ENCODE measurements at regions not wholly inside any gene's neighbourhood (a gene's known extent, or its start where the extent isn't known, plus 50 kb on each side); places are given as distances from the start of the nearest gene placed in this dataset.

DNA sequence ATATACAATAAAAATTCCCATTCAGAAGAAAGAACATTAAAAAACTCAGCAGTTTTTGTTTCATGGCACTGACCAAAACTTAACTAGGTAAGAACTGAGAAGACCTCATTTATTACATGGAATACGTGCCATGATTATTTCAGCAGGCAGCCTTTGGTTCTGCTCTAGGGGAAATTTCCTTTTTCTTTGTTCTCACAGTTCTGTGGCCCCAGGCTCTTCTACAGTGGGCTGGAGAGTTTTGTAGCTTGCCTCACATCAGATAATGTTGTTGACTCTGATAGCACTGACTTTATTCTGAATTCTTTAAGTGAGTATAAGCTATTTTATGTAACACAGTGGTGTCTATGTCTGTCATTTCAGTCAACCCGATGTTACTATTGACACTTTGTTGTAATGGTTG is 844.3 kb downstream of the TBC1D32 start:
- intact Hi-C loops (cut with micrococcal nuclease; ENCODE audit: unreplicated experiment) (no loop called here), in situ Hi-C loops (cut with HindIII; ENCODE audit: extremely low pct_ligation_motif_present, low pct_unique_long_range_greater_than_20kb) (no loop called here)
- BruUV-seq (replicated peaks) = no TSS peak
- no peak for TF ChIP-seq RCOR2 (CRISPR knock-in tag; IDR thresholded peaks at IDR 0.05)
- no peak for TF ChIP-seq ARNTL (CRISPR knock-in tag; IDR thresholded peaks at IDR 0.05)
- TF ChIP-seq GLI4 (CRISPR knock-in tag; IDR thresholded peaks at IDR 0.05; ENCODE audit: borderline replicate concordance) = no peak
- no peak for TF ChIP-seq KLF6 (CRISPR knock-in tag; IDR thresholded peaks at IDR 0.05)
- no peak for TF ChIP-seq ZNF879 (CRISPR knock-in tag; IDR thresholded peaks at IDR 0.05)
- TF ChIP-seq ZBTB21 (CRISPR knock-in tag; IDR thresholded peaks at IDR 0.05) = no peak
- no peak for TF ChIP-seq SMARCC2 (IDR thresholded peaks at IDR 0.05)
- TF ChIP-seq RORA (CRISPR knock-in tag; IDR thresholded peaks at IDR 0.05) = no peak
- TF ChIP-seq, protein P1, sequence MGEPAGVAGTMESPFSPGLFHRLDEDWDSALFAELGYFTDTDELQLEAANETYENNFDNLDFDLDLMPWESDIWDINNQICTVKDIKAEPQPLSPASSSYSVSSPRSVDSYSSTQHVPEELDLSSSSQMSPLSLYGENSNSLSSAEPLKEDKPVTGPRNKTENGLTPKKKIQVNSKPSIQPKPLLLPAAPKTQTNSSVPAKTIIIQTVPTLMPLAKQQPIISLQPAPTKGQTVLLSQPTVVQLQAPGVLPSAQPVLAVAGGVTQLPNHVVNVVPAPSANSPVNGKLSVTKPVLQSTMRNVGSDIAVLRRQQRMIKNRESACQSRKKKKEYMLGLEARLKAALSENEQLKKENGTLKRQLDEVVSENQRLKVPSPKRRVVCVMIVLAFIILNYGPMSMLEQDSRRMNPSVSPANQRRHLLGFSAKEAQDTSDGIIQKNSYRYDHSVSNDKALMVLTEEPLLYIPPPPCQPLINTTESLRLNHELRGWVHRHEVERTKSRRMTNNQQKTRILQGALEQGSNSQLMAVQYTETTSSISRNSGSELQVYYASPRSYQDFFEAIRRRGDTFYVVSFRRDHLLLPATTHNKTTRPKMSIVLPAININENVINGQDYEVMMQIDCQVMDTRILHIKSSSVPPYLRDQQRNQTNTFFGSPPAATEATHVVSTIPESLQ (CRISPR knock-in tag; conservative IDR thresholded peaks at IDR 0.05) = no peak
- TF ChIP-seq, protein P2, sequence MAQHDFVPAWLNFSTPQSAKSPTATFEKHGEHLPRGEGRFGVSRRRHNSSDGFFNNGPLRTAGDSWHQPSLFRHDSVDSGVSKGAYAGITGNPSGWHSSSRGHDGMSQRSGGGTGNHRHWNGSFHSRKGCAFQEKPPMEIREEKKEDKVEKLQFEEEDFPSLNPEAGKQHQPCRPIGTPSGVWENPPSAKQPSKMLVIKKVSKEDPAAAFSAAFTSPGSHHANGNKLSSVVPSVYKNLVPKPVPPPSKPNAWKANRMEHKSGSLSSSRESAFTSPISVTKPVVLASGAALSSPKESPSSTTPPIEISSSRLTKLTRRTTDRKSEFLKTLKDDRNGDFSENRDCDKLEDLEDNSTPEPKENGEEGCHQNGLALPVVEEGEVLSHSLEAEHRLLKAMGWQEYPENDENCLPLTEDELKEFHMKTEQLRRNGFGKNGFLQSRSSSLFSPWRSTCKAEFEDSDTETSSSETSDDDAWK (CRISPR knock-in tag; IDR thresholded peaks at IDR 0.05) = no peak
- TF ChIP-seq HOXD1 (CRISPR knock-in tag; IDR thresholded peaks at IDR 0.05) = no peak
- TF ChIP-seq ZNF549 (CRISPR knock-in tag; IDR thresholded peaks at IDR 0.05) = no peak
- TF ChIP-seq, protein P3, sequence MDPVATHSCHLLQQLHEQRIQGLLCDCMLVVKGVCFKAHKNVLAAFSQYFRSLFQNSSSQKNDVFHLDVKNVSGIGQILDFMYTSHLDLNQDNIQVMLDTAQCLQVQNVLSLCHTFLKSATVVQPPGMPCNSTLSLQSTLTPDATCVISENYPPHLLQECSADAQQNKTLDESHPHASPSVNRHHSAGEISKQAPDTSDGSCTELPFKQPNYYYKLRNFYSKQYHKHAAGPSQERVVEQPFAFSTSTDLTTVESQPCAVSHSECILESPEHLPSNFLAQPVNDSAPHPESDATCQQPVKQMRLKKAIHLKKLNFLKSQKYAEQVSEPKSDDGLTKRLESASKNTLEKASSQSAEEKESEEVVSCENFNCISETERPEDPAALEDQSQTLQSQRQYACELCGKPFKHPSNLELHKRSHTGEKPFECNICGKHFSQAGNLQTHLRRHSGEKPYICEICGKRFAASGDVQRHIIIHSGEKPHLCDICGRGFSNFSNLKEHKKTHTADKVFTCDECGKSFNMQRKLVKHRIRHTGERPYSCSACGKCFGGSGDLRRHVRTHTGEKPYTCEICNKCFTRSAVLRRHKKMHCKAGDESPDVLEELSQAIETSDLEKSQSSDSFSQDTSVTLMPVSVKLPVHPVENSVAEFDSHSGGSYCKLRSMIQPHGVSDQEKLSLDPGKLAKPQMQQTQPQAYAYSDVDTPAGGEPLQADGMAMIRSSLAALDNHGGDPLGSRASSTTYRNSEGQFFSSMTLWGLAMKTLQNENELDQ (CRISPR knock-in tag; IDR thresholded peaks at IDR 0.05; ENCODE audit: borderline replicate concordance) = no peak
- no peak for TF ChIP-seq KAT8 (CRISPR knock-in tag; IDR thresholded peaks at IDR 0.05)
- DNase-seq (ENCODE audit: low spot score) (no peak), FAIRE-seq (no peak), ATAC-seq (no peak)
- H3K79me2 ChIP-seq (ENCODE audit: insufficient read depth, low read length) = no peaks in the 10 kb centered on the region
- H4K20me1 ChIP-seq (ENCODE audit: insufficient read depth, low read length) = no peaks in the 10 kb centered on the region
- no peak overlapping the region for H3K4me2 ChIP-seq (ENCODE audit: low read depth, low read length)
- H3K9me3 ChIP-seq (ENCODE audit: low read length) = no peaks in the 10 kb centered on the region
- no peaks in the 10 kb centered on the region for H3K36me3 ChIP-seq (replicated peaks in 1 of 2; ENCODE audit: control insufficient read depth in 1 of 2, insufficient read depth in 2 of 2, low read length in 2 of 2)
- CTCF ChIA-PET (ENCODE audit: low intra/inter-chr PET ratio, low total read pairs) = no interaction called here
- POLR2A ChIA-PET = no interaction called here
- H3K27me3 ChIP-seq (ENCODE audit: control insufficient read depth in 1 of 2, insufficient read depth in 2 of 2, low read length in 2 of 2) = no peaks in the 10 kb centered on the region
- H3K27ac ChIP-seq (ENCODE audit: extremely low read length, insufficient read depth, low read length) = no peak overlapping the region
- H3K4me3 ChIP-seq (replicated peaks in 1 of 3; ENCODE audit: insufficient read depth in 1 of 3, low read depth in 2 of 3, low read length in 3 of 3) = no peak overlapping the region
- no peak overlapping the region for H2AFZ ChIP-seq (ENCODE audit: low read length)
- H3K9ac ChIP-seq (ENCODE audit: insufficient read depth, low read depth, low read length) = no peak overlapping the region
- no peaks in the 10 kb centered on the region for H3K4me1 ChIP-seq (ENCODE audit: insufficient read depth, low read length)
- 19% methylated on average over 2 of the region's 2 CpGs for WGBS (ENCODE audit: low lambda C conversion rate)
